GM19468 (cell line): ENCODE measurements at regions not wholly inside any gene's neighbourhood (a gene's known extent, or its start where the extent isn't known, plus 50 kb on each side); places are given as distances from the start of the nearest gene placed in this dataset.

ENCODE experiments used
- ATAC-seq: cut with Tn5 transposase; IDR thresholded peaks from one replicate; pipeline ENCODE4 v1.9.1; 2021; ENCODE audit warnings: mild to moderate bottlenecking, moderate library complexity, moderate number of reproducible peaks; ENCODE audit not compliant: unreplicated experiment; ENCODE audit errors: extremely low read depth

DNA sequence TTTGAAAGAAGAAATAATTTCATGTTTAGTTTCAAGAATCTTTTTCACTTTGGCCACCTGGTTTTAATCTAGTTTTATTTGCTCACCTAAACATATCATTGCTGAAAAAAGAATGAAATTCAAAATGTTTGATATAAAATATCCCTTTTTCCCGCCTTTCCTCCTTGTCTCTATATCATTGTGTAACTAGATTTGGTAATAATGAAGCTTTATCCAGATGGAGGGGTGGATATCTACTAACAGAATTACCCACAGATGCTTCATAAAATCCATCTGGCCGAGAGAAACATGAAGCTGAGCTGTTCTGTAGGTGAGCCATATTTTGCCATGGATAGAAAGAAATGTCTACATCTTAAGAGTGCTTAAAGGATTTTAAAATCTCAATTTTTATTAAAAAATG is 214.7 kb downstream of the ICE1 start:
- no peak for ATAC-seq

DNA sequence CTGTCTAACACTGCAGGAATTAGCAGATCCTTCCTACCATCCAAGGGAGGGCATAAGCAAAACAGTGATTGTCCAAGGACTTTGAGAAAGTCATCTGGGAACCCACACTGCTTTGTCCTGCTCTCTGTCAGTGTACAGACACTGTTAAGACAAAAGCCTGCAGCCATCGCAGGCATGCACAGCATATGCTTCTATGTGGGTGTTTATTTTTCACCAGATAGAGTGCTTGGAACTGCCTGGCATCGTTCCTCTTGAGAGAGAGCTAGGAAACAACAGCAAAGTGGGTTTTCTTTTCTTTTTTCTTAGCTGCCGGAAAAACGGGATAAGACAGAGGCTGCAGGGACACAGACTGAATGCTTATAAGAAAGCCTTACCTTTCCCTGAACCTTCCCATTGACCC is 212.3 kb downstream of the ICE1 start:
- ATAC-seq, result no peak

DNA sequence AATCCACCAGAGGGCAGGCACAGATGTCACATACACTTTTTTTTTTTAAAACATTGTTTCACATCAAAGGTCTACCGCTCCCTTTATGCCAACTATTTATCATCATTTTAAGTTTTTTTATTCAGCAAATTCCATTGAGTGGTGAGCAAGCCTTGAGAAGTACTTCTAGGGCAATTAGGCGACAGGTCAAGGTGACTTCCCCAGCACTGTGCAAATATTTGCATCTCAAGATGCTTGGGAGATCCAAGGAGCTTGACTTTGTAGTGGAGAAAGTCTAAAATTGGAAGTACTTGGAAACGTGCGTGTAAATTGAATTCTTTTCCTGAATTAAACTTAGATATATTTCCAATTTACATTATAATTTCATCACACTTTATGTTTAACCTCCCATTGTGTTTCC is 211.1 kb downstream of the ICE1 start:
- ATAC-seq, result no peak

DNA sequence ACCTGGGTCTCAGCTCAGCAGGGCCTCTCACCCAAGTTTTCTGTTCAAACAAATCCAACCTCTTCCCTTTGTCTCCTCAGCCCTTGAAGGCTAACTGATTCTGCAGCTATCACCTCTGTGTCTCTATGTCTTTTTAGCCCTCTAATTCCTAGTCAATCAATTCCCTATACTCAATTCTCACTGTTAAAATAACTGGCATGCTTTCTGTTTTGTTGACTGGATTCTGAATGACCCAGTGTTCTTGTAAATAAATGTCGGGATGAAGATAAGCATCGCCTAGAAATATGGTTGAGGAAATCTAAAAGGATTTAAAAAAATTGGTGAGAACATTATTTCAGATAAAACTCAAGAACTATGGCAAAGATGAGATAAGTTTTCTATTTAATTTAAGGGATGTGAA is 210.2 kb downstream of the ICE1 start:
- no peak for ATAC-seq

DNA sequence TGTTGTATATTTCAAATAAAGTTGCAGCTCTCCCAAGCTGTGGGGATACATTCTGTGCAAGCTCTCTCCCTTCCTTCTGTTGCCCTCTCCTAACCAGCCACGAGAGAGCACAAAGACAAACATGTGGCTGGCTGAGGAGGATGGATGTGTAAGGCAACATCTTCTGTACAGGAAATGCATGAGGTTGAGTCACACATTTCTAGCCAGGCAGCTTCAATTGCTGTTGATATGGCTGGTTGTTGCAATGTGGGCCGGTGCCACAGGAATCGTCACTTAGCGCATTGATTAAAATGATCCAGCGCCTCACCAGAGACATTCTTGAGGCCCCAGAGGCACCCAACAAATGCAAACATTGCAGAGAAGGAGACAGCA is 207.1 kb downstream of the ICE1 start:
- ATAC-seq, result no peak

DNA sequence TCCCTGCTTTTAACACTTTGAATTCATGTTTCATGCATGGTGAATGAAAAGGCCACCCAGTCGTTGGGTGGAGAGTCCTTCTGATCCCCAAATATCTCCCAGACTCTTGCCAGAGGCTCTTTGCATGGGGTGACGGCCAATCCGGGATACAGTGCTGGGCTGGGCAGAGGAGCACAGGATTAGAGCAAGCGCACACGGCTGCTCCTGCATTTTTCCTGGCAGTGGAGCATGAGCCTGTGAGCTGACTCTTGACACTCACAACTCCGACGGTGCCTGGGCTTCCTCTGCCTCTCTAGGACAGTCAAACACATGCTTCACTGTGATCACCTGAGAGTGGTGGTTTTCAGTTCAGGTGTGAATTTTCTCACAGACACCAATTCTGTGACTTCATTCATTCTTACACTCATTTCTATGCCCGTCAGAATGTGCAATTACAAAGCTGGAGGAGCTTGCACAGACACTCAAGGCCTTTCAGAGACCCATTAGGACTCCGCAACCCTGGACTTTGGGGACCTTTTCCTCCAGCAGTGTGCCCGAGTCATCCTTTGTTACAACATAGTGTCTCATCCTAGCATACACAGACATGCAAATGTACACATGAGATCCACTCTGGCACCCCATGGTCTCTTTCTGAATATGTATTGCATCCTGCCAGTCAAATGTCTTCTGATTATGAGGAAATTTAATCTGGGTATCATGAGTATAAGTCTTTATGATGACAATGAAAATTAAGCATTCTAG is 206.6 kb downstream of the ICE1 start:
- no peak for ATAC-seq

DNA sequence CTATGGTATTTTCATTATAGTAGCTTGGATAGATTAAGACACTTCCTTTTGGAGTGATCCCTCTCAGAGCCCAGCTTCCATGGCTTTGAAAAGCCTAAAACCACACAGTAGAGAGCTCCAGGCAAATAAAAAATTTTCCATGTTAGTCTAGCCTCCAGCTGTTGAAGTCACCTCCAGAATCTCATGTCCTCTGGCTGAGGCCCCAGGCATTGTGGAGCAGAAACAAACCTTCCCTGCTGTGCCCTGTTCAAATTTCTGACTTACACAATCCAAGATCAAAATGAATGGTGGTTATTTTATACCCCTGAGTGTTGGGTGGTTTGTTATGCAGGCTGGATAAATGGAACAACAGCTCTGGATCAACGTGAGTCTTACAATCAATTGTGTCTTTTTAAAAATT is 203.9 kb downstream of the ICE1 start:
- no peak for ATAC-seq

DNA sequence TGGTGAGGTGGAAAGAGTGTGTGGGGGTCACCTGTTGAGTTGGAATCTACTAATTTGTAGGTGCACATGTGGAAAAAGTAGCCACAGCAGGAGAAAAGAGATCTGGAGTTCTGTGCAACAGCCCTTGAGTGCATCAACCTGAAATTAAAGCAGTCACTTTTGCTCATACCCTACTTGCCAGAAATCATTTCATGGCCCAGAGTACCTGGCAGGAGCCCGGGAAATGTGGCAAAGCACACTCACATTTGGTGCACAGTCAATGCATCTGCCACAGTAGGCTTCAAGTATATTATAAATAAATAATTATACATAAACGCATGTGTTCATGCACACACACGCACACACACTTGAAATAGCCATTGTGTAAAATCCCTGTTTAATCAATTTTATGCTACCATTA is 203.0 kb downstream of the ICE1 start:
- no peak for ATAC-seq

DNA sequence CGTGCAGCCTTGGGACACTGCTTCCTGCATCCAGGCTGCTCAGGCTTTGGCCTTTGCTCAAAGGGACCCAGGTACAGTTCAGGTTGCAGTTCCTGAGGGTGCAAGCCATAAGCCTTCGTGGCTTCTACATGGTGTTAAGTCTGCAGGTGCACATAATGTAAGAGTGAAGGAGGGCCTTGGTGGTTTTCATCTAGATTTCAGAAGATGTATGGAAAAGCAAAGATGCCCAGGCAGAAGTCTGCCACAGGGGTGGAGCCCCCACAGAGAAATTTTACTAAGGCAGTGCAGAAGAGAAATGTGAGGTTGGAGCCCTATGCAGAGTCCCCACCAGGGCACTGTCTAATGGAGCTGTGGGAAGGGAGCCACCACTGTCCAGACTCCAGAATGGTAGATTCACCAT is 200.9 kb downstream of the ICE1 start:
- ATAC-seq, result no peak

DNA sequence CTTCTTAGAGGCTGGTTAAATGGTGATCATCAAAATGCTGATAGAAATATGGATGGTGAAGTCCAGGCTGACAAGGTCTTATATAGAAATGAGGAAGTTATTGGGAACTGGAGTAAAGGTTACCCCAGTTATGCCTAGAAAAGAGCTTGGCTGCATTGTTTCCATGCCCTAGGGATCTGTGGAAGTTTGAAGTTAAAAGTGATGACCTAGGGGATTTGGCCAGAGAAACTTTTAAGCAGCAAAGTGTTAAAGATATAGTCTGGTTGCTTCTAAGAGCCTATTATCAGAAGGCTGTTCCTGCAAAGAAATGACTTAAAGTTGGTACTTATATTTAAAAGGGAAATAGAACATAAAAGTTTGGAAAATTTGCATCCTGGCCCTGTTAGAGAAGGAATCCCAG is 200.3 kb downstream of the ICE1 start:
- no peak for ATAC-seq

DNA sequence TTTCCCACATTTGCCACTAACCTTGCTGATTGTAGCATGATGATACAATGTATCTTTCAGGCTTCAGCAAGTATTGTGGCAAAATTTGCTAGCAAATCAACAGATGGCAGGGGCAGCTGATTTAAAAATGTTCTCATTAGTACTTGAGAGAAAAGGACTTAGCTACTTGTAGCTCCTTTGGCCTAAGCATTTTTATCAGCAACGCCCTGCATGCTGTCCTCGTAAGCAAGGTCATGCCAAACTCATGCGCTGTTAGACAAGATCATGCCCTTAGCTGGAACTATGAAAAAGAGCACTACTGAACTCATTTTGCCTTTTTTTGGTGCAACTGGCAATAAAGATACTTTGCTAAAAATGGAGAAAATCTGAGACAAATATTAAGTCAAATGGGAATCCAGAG is 197.1 kb downstream of the ICE1 start:
- no peak for ATAC-seq

DNA sequence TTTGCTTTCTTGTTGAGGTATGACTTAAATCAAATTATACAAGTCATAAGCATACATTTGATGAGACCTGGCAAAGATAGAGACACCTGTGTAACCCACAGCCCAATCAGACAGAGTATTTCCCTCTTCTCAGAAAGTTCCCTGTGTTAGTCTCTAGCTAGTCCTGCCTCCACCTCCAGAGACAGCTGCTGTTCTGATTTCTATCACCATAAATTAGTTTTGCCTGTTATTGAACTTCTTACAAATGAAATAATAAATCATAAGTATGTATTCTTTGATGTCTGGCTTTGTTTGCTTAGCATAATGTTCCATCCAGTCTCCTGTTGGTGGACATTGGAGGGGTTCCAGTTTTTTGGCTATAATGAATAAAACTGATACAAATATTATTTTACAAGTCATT is 194.5 kb downstream of the ICE1 start:
- ATAC-seq, result no peak

DNA sequence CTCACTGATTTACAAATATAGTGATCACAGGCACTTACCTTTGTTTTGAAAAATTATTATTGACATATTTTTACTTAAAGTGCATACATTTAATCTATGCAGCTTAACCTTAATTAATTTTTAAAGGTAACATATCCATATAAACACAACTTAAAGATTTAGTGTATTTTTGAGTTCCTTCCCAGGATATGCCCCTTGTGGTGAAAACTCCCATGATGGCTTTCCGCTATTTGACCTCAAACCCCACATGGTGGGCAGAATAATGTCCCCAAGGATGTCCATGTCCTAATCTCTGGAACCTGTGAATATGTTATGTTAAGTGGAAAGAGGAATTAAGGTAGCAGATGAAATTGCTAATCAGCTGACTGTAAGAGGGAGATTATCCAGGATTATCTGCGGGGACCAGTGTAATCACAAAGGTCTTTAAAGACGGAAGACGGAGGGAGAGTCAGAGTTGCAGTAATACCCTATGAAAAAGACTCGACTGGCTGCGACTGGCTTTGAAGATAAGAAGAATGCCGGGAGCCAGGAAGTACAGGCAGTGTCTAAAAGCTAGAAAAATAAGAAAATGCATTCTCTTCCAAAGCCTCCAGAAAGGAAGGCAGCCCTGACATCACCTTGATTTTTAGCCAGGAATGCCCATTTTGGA is 193.9 kb downstream of the ICE1 start:
- ATAC-seq, result no peak

DNA sequence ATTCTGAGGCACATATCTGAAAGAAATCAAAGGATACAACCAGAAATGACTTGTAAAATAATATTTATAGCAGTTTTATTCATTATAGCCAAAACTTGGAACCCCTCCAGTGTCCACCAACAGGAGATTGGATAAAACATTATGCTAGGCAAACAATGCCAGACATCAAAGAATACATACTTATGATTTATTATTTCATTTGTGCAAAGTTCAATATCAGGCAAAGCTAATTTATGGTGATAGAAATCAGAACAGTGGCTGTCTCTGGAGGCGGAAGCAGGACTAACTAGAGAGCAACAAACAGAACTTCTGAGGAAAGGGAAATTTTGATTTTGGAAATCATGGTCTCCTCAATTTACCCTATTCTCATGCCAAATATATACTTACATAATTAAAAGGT is 193.1 kb downstream of the ICE1 start:
- ATAC-seq, result no peak

DNA sequence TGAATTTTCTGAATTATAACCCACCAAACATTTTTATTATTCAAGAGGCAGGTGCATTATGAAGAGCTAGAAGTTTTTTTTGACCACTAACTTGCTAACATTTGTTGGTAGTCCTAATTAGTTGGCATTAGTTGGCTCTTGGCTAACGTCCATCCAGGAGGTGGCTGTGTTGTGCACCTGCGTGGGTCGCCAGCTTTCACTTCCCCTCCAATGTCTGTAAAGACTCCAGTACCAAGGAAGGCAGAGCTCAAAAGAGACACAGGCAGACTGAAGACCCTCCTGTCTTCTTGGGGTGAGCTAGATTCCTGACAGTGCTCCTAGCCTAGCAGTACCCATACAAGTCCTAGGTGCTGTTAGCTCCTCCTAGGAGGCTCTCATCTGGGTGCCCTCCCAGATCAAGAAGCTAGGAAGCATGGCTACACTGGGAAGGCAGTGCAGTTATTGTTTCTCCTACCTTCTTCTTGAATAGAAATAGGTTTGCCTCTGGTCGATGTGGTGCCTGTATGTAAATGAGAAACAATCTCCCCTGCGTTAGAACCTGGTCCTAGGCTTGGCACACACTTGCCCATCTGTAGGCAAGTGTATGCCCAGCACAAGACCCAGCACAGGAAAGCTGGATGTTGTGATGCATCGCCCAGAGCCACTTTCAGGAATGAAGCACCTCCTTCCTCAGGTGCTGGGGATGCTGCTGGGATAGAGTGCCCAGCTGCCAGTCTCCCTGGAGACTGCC is 190.9 kb downstream of the ICE1 start:
- no peak for ATAC-seq

DNA sequence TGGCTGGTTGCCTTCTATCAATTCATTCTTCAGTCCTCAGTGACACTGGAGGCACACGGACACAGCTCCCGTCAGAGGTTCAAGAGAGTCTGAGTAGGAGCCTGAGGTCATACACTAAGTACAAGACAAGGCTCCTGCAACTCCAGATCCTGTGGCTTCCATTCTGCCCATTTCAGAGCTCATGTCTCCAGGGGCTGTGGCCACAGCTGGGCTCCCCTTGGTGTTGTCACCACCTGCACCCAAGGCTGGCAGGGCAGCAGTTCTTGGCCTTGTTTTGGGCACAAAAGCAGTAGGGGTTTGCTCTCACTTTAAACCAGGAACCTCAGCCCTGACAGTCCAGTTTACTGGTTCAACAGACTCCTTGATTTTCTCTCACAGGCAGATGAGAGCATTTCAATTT is 189.6 kb downstream of the ICE1 start:
- no peak for ATAC-seq

DNA sequence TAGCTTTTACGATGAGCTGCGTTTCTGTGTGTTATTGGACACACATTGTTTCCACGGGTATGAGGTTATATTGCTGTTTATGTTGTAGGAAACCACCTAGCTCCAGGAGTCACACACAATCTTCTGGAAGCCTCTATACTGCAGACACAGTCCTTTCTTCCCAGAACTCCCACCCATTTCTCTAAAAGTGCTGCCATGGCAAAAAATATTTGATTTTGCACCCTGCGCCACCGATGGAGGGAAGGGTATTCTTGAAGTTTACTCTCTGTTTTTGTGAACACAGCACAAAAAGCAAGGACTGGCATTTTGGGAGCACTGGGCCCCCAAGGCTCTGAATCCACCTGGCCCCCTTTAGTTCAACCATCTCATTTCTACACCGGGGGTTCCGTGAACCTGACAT is 187.5 kb downstream of the ICE1 start:
- ATAC-seq, result no peak

DNA sequence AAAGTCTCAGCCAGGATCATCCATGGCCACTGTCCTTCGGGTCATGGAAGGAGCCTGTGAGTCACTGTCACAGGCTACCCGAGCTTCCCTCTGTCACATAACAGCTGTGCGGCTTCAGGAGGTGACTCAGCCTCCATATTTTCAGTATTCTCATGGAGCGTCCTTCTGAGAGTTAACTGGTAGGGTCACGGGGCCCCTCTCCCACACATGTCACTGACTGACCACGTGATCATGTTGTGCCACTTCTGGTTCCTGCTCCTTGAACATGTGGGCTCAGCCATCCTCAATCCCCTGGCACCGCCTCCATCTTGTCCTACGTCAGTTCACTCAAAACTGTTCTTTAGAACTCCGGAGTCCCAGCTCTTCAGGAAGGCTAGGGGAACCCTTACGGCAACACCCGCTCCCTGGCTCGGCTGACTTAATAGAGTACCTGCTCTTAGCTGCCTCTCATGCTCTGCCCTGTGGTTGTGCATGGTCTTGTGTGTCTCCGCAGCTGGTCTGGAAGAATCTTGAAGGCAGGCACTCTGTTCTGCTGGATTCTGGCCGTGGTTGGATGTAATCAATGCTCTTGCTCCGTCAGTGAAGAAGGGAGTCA is 182.8 kb downstream of the ICE1 start:
- ATAC-seq, result no peak

DNA sequence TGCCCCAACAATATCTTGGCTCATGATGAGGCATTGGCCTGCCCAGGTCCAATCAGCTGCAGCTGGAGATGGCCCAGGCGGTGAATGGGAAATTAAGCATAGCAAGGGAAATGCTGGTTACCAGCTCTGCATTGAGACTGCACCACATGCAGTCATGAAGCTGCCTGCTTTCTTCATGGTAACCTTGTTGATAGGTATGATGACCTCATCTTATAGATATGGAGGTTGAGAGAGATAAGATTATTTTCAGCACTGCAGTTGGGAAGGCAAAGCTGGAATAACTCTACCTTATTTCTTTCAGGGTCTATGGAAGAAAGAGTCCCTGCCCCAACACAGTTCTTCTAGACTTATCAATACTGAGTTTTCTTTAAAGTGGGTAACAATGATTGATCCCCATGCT is 180.1 kb downstream of the ICE1 start:
- ATAC-seq, result no peak

DNA sequence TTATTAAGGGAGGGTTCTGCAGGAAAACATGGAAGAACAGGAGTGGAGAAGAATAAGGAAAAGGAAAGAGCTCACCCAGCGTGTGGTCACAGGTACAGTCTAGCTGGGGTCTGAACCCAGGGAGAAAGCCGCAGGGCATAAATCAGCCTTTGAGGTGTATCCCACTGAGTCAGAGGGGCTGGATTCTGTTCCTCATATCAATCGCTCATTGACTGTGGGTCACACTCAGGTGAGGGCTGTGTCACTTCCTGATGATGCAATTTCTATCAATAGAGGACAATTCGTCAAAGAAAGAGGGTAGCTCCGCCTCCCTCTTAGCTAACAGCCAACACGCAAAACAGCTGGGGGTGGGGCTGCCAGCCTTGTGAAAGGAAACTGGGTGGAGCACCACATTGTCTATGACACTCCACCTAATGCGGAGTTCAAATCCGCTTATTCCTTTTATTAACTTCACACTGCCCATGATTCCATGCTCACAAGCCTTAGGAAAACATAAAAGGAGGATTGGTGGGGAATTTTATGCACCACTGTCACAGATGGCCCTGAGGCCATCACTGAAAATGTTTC is 176.2 kb downstream of the ICE1 start:
- ATAC-seq, result no peak

DNA sequence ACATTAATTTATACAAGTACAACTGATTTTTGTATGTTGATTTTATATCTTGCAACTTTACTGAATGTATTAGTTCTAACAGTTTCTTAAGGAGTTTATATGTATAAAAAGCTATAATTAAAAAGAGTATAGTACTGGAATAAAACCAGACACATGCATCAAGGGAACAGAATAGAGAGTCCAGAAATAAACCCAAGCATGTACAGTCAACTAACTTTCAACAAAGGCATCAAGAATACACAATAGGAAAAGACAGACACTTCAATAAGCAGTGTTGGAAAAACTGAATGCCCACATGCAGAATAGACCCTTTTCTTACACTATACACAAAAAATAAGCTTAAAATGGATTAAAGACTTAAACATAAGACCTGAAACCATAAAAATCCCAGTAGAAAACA is 170.9 kb downstream of the ICE1 start:
- ATAC-seq, result no peak
